SIG-M5 treated with dmso at 0.1 percent for 504 hours (cell line): ENCODE measurements at regions not wholly inside any gene's neighbourhood (a gene's known extent, or its start where the extent isn't known, plus 50 kb on each side); places are given as distances from the start of the nearest gene placed in this dataset.
A peak's percentile ranks its signal among the peaks of the same experiment; 100 is the strongest.

Experiments
- DNase-seq: peaks from one replicate; lab custom pipeline; 2025; ENCODE audit not compliant: unreplicated experiment; lab: John Stamatoyannopoulos, UW

DNA sequence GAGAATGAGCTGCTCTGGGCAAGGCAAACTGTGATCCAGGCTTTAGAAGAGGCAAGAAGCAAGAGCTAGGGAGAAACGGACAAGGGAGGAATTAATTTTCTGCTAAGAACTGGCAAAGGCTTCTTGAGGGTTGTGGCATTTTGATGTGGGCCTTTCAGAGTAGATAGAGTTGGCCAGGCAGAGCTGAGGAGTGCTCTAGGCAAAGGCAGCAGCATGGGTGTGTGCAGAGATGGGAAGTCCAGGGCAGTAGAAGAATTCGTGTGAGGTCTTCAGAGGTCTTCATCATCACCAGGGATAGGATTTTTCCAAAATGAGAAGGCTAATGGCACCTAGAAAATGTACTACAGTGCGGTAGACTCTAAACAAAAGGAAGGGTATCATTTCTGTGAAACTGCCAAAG lies 237.8 kb downstream of the LTN1 start:
- no peak for DNase-seq

DNA sequence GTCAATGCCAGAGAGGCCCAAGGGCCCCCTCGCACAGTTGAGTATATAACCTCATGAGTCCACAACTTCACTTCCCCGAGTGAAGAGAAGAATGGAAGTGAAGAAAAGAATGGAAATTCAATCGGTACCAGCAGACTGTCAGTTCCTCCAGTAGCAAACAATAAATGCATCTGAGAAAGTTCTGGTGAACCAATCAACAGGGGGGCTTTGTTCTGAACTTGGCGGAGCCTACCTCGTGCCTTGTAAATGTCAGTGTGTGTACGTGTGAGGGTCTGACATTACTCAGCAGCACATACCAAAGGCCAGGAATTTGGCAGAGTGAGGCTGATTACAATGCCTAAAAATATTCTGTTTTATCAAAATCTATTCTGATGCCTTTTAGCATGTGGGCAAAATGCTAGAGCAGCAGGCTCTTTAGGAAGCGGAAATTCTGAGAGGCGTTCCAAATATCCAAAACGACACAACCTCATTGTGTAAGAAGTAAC lies 238.5 kb downstream of the LTN1 start:
- DNase-seq, result no peak

DNA sequence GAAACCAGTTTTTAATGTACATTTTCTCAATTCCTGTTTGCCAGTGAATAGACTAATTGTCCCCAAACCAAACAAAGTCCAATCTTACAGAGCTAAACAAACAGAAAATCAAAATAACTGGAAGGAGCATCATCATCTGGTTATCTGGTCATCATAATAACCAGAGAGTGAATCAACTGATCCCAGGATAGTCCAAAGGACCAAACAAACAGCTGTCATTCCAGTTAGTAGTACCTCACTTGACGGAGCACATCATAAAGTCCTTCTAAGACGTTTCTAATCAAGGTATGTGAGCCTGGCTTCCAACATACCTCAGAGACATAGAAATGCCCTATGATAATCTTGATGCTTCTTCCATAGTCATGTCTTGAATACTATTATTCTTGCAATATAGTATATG lies 240.5 kb downstream of the LTN1 start:
- no peak for DNase-seq

DNA sequence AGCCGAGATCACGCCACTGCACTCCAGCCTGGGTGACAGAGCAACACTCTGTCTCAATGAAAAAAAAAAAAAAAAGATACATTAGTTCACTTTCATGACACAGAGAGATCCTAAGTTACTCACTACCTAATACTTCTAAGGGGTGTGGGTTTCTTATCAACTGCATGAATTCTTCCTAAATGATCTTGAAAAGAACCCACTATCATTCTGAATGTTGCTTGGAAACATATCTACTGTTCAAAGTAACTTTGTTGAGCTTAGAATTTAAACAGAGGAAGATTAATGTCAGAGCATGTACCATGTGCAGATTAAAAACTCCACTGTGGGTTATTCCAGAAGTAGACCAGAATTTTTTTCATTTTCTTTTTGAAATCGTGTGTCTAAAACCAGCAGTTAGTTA lies 241.5 kb downstream of the LTN1 start:
- DNase-seq, result no peak

DNA sequence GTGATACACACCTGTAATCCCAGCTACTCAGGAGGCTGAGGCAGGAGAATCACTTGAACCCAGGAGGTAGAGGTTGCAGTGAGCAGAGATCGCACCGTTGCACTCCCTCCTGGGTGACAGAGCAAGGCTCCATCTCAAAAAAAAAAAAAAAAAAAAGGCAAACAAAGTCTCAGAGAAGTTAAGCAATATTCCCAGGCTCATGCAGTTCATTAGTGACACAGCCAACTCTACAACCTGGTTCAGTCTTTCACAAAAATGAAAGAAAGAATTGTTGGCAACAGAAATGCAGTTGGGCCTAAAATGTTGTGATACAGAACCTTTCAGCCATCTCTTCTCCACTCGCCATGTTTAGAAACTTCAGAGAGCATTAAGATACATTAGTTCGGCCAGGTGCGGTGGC lies 242.1 kb downstream of the LTN1 start:
- DNase-seq, result no peak

DNA sequence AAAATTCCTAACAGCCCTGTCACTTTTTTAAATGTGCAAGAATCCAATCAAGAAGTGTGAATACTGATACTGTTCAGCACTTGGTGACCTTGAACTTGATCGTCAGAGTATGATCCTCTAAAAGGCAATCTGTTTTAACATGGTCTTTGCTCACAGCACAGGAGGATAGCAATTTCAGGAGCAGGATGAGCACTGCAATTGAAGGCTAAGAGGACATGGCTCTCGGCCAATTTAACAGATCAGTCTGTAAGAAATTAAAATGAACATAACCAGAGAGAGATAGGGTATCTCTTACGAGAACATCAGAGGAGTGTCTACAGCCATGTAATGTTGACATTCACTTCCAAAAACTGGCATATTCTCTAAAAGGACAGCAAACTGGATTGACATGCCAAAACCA lies 243.1 kb downstream of the LTN1 start:
- DNase-seq, result no peak

DNA sequence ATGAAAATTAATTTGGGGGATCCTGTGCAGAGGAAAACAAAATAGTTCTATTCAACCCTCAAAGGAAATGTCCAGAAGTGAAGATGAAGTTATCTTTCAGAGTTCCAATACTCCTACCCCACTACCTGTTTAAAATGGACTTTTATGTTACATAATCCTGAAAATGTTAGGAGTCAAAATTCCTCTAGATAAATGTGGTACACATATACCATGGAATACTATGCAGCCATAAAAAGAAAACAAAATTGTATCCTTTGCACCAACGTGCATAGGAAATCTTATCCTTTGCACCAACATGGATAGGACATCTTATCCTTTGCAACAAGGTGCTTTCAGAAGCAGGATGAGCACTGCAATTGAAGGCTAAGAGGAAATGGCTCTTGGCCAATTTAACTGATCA lies 245.2 kb downstream of the LTN1 start:
- DNase-seq, result no peak

DNA sequence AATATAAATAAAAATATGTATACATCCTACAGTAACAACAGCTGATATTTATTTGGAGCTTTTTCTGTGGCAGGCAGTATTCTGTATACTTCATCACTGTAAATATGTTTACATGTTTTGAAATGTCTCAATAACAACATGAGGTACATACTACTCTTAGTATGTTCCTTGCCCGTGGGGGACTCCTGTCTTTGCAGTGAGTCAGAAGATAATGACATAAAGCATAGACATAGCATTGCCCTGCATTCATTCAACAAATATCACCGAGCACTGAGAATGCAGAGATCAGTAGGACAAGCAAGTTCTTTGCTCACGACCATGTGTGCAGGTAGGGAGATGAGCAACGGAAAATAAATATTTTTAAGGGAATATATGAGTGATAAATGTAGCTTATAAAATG lies 246.5 kb downstream of the LTN1 start:
- DNase-seq, result no peak

DNA sequence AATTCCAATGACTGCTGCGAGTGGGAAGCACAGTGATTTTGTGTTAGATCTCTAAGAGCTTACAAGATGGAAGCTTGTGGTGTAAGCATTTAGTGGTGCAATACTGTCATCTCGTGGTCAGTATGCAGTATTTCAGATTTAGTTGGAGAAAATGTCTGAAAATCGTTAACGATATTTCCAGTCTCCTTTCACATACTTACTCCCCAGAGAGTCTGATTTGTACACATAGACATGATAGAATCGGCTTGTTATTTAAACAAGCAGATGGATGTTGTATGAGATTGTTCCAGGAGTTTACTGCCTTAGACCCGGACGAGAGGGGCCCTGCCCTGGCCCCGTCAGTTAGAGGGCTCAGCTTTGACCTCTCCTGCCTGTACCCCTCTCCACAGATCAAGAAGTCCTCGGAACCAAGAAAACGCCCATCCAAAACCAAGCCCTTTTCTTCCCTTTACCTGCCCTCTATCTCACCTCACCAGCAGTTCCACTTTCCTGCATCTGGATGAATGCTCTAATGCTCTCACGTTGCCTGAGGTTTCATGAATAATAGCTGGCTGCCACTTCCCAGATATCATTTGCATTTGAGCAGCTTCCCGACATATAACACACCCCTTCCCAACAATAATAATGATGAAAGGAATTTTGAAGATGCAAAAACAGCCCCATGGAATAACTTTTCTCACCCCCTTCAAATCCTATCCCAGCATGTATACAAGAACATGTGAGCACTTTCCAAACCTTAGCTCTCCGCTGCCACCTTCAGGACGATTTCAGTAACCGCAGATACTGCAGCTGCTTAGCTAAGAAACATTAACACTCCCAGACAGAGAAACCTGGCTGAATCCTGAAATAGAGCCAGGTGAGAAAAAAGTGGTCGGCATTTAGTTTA lies 247.3 kb downstream of the LTN1 start:
- peak; percentile 88 for DNase-seq

DNA sequence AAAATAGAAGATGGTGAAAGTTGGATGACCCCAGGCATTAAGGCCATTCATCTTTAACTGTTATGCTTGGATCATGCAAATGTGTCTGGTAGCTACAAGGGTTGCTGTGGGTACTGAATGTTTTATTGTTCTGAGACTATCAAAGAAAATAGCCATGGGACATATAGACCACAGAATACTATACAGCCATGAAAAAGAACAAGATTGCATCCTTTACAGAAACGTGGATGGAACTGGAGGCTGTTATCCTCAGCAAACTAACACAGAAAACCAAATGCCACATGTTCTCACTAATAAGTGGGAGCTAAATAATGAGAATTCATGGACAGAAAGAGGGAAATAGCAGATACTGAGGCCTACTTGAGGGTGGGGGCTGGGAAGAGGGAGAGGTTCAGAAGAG lies 249.0 kb downstream of the LTN1 start:
- no peak for DNase-seq

DNA sequence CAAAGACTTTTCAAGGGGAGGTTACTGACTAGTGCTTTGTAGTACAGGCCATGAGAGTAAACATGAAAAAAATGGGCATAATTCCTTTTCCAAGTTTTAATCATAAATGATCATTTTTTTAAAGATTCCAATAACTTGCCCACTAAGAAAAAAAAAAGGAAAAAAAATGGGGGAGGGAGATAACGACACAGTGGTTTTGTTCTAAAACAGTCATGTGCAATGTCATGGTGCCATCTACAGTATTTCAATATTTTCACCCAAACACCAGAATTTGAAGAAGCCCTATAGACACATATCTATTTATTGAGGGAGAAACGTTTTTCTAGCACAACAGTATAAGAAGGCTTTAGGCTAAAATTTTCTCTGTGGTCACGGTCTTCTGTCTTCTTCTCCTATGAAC lies 250.2 kb downstream of the LTN1 start:
- peak; percentile 21 for DNase-seq

DNA sequence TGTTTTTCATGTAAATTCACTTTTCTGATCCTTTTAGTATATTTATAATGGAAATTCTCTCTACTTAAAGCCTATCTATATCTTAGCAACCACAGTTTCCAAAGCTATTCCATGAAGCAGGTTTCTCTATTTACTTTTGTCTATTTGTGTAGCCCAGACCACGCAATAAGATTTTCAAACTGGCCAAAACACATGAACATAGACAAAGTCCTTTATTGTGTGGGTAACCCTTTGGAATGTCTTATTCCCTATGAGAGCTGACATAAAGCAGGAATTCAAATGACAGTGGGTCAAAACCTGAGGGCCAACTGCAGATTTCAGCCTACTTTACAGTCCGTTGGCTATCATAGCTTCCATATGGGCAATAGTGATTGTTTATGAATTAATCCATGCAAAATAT lies 252.6 kb downstream of the LTN1 start:
- DNase-seq, result no peak

DNA sequence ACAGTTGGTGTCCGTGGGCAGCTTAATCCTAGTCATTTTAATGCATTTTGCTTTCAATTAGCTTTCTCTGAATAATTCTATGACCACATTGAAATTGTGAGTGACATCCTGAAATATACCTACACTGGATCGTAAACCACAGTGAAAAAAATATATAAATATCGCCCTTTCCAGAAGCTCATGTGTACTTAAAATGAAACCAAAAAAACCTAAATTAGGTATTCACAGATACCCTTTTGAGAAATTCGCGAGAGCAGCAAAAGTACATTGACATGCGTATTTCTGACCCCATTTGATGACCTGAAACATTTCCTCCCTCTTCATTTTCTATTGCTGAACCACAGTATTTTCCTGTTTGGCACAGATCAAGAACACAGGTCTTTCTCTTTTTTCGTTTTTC lies 253.8 kb downstream of the LTN1 start:
- no peak for DNase-seq

DNA sequence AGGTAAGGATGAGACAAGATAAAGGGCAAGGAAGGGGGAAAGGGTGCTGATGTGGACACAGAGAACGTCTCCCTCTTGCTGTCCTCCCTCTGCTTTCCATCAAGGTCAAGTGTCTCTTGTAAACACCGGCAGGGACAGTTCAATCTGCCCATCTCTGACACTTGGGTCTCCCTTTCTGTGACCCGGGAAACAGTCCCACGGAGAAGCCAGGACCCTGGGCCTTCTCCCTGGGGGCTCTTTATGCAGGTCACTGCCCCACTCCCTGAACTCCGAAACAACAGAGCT lies 254.3 kb downstream of the LTN1 start:
- no peak for DNase-seq

DNA sequence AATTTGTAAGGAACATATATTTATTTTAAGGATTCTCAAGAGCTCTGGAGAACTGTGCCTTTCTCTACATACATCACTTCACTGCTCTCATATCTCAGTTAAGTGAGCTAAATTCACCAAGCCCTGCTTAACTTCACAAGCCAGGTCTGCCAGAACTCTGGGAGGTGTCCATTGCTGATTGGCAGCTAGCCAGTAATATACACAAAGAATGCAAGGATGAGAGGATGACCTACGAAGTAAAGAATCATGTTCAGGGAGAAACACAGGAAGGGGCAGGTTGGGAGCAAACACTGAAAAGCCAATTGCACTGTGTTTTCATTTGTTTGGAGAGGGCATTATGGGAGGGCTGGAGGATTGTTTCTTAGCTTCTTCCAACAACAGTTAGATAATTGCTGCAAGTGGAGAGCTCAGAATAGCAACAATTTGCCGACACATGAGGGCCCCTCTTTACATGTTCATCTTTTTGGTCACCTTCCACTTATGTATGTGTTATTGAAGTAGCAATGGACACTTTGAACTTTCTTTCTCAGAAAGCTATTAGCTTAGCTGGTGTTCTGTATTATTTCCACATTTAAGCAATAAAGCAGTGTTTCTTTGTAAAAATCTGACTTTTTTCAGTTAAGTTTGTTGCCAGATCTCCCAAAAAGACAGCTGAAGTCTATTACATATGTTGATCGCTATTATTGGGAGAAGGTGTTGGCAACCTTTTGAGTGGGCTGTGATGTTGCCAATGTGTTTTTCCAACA lies 254.8 kb downstream of the LTN1 start:
- DNase-seq, result no peak

DNA sequence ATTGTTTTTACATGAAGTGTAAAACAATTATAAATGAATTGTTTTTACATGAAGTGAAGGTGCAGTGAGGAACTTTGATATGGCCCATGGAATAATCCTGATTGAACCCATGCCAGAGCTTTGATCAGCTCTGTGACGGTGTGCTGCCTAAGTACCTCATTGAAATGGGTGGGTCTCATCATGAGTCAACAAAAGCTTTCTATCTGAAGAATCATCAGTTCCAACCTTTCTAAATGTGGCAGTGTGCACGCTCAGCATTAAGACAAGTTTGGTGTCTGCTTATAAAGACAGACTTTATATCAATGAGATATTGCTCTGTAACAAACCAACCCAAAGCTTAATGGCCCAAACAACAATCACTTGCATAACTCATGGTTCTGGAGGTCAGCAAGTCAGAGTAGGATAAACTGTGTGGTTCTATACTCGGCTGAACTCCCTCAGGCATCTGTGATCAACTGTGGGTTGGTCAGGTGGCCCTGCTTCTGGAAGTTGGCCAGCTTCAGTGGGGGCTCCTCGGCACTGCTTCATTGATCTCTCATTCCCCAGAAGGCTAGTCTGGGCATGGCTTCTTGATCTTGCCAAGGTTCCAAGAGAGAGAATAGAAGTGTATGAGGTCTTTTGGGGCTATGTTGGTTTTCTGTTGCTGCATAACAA lies 258.0 kb downstream of the LTN1 start:
- DNase-seq, result no peak

DNA sequence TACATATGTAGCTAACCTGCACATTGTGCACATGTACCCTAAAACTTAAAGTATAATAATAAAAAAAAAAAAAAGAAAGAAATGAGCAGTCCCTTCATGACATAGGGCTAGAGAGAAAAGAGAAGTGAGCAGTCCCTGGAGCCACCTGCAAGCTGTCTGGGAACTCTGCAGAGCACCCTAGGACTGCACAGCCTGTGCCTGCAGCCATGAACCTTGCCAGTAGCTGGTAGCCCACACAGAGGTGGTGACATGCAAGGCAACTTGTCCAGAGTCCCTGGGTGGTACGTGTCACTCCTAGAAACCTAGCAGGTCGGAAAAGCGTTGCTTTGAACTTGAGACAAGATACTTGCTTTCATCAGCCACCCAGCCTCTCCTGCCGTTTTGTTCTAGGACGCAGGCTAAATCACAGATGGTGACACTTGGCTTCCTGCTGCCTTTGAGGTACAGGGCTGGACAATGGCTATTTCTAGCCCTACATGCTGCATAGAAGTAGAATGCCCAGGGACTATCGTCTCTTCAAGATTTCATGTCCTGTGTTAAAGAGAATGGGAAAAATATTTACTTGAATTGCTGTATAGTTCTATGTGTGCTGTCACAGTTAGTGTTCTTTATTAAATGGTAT lies 260.9 kb downstream of the LTN1 start:
- no peak for DNase-seq

DNA sequence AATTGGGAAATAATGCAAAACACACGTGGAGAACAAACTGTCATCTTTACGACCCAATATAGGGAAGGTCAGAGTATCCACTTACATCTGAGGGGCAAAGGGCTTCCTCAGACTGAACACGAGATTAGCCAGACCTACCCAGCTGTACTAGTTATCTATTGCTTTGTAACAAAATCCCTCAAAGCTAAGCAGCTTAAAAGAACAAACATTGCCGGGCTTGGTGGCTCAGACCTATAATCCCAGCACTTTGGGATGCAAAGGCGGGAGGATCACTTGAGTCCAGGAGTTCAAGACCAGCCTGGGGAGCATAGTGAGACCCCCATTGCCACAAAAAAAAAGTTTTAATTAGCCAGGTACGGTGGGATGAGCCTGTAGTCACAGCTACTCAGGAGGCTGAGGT lies 262.8 kb downstream of the LTN1 start:
- no peak for DNase-seq

DNA sequence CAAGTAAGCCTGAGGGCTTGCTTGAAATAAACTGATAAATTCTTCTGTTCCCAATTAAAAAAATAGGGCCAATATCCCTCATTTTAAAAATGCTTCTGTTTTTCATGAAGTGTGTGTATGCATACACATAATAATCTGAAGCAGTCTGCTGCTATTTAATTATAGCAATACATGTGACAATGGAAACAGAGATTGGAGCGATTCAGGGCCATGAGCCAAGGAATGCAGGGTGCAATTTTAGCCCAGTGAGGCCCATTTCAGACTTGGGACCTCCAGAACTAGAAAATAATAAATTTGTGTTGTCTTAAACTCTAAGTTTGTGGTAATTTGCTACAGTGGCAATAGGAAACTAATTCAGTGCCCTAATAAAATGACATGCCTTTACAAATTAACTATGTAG lies 264.9 kb downstream of the LTN1 start:
- DNase-seq, result no peak

DNA sequence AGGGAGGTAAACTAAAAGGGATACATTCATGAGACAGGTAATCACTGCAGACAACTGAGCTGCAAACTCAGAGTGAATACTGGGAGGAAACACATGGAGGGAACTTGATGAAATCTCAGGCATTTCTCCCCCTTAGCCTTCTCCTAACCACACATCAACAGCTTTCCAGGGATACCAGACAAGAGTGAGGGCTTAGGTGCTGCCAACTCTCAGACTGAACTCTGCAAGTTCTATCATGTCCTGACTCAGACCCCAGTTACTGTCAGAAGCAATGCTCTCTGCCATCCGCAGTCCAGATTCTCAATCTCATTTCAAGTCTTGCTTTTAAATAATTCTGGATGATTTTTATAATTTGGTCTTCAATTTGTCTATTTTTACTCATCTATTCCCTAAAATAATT lies 267.3 kb downstream of the LTN1 start:
- no peak for DNase-seq

DNA sequence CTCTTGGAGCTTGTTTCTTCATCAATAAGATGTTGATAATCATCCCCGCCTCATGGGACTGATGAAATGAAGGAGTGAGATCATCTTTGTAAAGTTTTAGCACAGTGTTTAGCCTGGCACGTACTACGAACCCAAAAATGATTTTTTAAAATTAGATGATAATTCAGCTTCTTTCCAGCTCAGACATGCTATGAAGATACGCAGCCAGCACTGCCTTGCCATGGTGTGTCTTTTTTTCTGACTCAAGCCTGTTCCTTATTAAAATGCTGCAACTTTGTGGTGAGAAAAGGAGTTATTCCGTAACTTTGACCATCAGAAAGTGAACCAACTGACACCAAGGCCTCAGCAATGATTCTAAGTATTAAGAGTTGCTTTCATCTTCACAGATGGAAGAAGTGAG lies 269.0 kb downstream of the LTN1 start:
- no peak for DNase-seq

DNA sequence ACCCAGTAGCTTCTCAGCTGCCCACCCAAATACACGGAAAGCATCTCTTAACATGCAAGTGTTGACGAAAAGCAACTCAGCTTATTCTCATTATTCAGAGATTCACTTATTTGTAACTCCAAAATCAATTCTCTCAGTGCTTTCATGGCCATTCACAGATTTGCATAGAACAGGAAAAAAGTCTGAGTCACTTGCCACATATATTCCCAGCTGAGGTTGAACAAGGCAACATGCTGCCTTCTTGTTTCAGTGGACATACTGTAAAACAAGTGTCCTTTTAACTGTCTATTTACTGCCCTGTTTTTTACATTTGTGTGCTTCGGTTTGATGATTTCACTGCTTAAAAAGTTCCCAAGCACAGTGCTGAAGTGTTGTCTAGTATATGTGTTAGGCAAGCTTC lies 273.0 kb downstream of the LTN1 start:
- no peak for DNase-seq
